CD4-positive, alpha-beta T cell treated with Interferon gamma for 1 hour (primary cell): ENCODE measurements at regions not wholly inside any gene's neighbourhood (a gene's known extent, or its start where the extent isn't known, plus 50 kb on each side); places are given as distances from the start of the nearest gene placed in this dataset.

Source experiments
- DNase-seq: peaks from one replicate; pipeline ENCODE4 v3.0.0-alpha.2; 2020

DNA sequence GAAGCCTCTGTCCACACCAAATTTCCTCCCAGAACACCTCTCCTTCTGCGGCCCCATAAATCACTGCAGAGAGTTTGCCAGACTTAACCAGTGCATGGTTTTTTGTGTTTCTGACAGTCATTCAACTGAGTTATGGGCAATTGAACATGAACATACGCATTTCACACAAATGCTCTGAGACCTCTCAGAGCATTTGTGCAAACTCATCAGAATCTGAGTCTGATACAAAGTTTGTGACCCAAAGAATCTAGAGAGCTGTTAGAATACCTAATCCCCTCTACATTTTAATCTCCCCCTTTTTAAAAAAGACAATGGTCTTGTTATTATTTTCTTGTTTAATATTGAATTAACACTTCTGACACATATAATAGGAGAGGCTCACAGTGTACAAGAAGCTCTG is 416.9 kb upstream of the SMARCA2 start:
- DNase-seq: no peak

DNA sequence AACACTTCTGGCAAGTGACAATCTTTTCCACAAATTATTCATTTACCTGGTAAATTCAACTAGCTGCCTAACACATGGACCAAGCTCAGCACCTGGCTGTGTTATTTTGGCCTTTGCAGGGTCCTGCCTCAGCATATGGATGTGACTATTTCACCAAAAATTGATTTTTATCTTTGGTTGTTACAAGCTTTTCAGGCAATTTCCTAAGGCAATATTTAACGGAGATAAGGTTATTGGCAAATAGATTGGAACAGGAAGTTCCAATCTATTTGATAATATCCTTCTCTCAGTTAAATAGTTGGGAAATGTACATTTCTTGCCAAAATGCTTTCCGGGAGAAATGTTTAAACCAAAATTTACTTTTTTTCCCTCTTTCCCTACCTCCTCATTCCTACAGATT is 415.2 kb upstream of the SMARCA2 start:
- no peak for DNase-seq

DNA sequence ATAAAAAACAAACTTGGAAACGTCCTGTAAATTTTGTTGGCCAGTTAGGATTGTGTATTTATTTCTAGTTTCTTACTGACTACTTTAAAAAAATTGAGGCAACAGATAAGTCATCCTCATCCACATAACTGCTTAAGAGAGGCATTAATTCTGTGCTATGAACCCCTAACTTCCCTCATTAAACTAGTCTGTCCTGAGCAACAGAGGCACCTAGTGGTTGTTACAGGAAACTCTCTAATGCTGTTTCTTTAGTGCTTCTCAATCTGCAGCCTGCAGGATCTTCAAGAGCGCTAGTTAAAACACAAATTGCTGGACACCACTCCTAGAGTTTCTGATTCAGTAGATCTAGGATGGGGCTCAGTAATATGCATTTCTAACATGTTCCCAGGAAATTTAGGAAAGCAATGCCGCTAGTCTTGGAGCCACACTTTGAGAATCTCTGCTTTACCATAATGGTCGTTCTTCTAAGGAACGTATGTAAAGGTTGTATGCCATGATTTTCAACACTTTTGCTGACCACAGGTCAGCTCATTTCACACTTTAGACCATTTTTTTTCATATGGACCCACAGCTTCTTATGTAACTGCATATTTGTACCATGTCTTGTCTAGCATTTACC is 410.1 kb upstream of the SMARCA2 start:
- no peak for DNase-seq

DNA sequence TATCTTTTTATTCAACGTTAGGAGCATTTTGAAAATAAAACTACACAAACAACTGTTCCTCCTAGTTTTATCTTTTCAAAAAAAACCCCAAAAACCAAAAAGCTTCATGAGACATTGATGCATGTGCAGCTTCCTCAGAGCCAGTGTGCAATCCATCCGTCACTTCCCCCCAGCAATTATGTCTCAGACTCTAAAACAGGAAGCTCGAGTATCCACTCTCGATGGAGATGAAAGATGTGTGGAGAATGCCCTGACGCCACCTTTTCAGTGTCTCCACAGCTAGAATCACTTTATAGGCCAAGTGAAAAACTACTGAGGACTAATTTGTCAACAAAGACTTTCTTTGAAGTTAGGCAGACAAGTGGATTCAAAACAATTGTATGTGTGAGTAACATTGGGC is 408.9 kb upstream of the SMARCA2 start:
- DNase-seq: no peak

DNA sequence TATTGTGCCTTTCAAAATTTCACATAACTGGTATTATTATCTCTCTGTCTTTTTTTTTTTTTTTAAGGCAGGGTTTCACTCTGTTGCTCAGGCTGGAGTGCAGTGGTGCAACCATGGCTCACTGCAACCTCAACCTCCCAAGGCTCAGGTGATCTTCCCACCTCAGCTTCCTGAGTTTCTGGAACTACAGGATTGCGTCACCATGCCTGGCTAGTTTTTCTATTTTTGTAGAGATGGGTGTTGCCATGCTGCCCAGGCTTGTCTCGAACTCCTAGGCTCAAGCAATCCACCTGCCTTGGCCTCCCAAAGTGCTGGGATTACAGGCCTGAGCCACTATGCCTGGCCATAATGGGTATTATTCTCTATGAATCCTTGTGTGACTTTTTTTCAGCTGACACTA is 402.3 kb upstream of the SMARCA2 start:
- DNase-seq: no peak

DNA sequence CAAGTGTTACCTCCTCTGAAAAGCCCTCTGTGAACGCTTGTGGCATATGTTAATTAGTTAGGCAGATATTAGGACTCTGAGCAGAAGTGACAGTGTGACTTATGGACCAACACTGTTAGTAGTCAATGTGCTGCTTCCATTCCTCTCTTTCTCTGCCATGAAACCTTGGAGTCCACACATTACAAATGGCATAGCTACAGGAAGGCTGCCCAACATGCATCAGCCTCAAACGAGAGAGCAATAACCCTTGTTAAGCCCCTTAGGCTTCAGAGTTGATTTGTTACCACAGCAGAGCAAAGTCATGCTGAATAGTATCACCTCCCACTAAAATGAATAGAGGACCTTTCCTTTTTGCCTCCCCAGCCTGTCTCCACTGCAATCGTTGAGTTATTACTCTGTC is 397.7 kb upstream of the SMARCA2 start:
- DNase-seq: no peak

DNA sequence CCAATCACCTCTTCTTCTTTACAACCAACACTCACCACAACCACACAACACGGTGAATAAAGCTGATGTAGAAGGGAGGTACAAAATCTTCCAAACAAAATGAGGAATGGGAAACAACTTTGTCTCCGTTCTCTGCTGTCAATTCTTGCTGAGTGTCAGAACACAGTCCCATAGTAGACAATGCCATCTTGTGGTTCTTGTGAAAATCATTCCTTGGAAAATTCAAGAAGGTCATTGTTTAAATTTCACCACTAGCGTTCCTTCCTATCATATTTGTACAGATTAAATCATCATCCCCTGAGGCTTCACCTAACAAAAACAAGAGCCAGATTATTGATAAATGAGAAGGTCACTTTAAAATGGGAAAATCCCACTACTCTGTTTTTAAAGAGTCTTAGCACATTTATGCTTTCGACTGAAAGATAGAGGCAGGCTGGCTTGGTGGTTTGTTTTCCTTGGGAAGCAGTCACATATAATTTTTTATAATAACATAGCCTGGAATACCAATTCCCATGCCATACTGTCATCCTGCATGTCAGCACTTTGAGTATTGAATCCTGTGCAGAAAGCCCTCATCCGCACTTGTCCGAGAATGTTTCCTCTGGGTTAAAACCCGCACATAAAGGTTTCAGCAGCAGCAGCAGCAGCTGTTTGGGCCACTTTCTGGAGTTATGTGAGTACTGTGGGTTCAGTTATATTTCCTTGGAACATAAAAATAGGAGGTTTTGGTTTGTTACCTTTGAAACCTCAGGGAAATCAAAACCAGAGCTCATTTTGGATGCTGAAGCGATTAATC is 395.0 kb upstream of the SMARCA2 start:
- DNase-seq: no peak

DNA sequence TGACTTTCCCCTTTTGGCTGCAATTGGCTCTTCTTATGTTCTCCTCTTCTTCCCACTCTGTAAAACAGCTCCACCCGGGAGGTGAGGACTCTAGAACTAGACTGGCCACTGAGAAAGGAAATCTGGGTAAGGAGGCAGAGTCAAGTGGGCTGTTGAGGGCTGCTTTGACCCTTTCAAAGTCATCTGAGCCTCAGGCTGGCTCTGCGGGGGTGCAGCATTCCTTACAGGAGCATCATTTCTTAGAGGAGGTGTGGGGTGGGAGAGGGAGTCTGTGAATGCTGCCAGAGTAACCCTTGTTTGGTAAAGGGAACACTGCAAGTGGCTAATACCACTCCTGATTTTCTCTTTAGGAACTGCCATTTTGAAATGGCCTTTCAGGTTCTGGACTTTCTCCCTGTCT is 377.7 kb upstream of the SMARCA2 start:
- no peak for DNase-seq

DNA sequence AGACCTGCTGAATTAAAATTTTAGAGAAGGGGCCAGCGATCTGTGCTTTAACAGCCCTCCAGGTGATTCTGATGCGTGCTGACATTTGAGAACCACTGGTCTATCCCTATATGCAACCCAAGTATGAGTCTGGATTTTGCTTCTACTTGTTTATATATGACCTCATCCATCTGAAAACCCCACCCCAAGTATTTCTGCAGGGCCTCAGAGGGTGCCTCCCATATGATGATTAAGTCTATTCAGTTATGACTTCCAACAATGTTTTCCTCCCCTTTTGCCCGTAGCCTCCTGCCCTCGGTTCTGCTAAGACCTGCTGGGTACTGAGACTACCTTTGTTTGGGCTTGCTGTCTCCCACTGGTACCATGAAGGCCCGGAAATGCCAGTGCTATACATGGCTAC is 376.0 kb upstream of the SMARCA2 start:
- DNase-seq: no peak

DNA sequence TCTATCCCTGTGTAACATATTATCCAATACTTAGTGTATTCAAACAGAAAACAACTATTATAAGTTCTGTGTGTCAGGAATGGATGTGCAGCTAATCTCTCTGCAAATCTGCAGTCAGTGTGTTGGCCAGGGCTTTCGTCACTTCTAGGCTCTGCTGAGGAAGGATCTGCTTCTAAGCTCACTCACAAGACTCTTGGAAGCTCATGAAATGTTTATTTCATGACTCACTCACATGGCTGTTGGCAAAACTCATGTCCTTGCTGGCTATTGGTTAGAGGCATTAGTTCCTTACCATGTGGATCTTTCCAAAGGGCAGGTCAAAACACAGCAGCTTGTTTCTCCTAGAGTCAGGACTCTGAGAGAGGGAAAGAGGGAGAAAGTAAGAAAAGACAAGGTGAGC is 367.4 kb upstream of the SMARCA2 start:
- DNase-seq: no peak

DNA sequence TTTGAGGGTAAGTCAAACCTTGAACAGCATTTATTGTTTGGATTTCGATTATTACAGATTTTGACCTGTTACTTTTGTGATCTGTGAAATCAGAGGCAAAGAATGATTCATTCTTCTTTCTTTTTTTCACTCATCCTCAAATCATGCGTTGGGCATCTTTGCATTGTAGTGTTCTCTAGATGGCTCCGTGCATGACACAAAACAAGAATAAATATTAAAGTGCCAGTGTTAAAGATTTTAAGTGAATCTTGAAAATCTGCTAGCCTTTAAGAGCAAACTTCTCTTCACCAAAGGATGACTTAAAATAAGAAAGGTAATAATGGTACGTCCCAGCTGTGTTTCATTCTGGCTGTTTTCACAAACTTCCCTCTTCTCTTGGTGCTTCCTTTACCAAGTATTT is 361.9 kb upstream of the SMARCA2 start:
- DNase-seq: no peak

DNA sequence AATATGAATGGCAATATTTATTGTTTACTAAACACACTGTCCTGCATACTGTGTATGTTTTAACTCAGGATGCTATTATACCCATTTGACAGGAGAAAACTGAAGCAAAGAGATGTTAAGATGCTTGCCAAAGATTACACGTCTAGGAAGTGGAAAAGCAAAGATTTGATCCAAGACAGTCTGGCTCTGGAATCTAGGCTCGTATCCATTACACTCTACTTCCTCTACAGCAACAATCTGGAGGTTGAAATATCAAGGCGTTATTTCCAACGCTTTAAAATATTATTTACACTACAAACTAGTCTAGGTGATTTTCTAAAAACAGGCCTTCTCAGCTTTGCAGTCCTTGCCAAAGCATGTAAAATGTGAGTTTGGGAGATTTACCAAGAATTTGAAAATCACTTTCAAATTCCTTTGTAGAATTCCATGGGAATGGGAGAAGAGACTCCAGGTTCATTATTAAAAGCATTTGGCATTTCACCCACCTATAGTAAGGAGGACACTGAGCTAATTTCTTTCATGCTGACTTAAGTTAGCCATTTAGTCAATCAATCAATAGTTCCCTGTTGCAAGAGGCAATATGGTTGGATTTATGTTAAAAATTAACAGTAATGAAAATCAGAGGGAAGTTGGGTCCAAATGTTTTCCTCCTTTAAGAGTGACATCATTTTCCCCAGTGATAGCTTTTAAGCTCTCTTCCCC is 356.3 kb upstream of the SMARCA2 start:
- DNase-seq: no peak

DNA sequence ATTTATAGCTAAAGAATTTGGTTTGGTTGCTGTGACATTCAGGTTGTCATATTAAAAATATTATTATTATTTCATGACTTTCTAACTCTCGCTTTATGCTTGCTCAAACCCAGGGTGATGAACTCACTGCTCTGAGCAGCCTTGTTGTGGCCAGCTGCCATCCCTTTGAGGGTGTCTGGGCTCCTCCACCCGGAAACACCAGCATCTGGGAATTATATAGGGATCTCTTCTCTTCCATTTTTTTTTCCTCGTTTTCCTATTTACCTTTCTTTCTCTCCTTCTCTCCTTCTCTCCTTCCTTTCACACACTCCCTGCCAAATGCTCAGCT is 355.8 kb upstream of the SMARCA2 start:
- no peak for DNase-seq

DNA sequence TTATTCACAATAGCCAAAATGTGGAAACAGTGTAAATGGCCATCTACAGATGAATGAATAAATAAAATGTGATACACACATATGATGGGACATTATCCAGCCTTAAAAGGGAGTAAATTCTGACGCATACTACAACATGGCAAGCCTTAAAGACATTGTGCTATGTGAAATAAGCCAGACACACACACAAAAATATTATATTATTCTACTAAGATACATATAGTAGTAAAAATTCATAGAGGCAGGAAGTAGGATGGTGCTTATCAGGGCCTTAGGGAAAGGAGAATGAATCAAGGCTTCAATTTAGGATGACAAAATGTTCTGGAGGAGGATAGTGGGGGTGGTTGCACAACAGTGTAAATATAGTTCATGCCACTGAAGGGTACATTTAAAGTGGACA is 346.7 kb upstream of the SMARCA2 start:
- DNase-seq: no peak

DNA sequence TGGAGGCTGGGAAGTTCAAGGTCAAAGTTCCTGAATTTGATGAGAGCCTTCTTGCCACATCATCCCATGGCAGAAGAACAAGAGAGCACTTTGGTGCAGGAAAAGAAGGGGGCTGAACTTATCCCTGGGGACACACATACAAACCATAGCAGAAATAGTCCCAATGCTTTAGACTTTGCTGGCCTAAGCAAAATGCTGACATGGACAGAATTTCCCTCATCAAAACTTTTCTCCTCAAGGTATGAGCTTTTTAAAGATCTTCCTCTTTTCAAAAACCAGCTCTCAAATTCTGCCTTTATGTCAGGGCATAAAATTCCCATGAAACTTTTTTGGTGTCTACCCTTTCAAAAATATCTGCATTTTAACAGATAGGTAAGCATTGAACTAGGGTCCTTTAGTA is 341.8 kb upstream of the SMARCA2 start:
- no peak for DNase-seq

DNA sequence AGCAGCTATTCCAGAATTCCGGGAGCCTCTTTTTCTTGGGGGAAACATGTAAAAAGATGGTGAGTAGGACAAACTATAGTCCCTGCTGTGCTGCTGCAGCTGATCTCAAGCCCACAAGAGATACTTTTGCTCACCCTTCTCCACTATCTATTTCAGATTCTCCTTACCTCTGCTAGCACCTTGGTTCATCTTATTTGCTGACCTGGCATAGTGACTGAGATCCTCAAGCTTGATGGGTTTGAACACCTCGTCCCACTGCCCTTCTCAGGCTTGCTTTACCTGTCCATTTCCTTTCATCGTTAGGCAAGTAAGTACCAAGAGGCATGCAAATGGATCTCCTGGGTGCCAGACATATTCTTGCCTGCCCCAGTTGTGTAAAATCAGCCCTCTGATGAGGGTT is 338.4 kb upstream of the SMARCA2 start:
- no peak for DNase-seq

DNA sequence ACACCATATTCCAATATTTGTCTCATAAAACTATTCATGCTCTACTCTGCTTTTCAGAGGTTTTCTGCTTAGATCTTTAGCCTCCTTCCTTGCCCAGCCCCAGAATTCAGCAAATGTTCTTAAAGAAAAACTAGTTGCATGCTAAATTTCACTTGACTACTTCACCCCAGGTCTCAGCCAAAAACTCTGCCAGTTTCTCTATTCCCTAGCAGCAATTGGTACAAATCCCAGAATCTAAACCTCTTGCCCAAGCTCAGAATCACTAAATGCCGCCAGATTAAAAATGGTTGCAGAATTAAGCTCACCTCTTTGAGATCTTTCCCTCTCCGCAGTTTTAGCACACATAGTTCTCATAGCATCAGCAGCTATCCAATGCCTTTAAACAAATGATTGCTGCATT is 331.2 kb upstream of the SMARCA2 start:
- DNase-seq: no peak

DNA sequence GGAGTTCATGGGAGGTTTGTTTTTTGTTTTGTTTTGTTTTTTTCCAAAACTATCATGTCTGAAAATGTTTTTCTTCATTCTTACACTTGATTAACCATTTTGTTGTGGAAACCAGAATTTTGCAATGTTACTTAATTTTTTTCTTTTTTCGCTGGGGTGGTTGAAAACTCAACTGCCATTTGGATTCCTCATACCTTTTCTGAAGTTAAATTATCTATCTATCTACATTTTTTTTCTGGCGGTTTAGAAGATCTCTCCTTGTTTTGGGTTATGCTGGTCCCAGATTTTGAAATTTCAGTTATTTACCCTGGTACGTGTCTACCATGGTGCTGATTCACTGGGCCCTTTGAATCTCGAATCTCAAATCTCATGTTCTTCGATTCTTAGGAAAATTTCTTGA is 316.2 kb upstream of the SMARCA2 start:
- DNase-seq: no peak

DNA sequence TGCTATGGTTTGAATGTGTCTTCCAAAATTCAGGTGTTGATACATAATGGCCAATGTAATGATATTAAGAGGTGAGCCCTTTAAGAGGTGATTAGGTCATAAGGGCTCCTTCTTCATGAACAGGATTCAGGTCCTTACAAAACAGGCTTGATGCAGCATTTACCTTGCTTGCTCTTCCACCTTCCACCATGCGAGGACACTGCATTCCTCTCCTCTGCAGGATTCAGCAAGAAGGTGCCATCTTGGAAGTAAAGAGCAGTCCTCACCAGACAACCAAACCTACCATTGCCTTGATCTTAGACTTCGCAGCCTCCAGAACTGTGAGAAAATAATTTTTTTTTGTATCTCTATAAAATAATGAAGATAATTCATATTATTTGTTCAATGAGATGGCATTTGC is 314.0 kb upstream of the SMARCA2 start:
- no peak for DNase-seq

DNA sequence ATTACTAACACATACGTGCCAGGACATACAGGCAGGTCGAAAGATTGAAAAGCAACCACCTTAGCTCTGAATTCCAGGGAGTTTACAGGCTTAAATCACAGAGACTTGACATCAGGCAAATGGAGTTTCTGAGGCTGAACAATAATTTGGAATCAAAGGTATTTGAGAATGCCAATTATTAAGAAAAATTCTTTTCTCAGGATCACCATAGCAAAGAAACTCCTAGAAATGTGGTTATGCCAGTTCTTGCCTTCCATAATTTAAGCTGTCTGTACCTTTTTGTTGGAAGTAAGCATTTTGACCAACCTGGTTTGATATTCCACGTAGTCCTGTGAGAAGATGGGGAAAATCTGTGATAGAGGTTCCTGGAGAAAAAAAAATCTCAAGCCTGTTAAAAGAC is 312.4 kb upstream of the SMARCA2 start:
- DNase-seq: no peak

DNA sequence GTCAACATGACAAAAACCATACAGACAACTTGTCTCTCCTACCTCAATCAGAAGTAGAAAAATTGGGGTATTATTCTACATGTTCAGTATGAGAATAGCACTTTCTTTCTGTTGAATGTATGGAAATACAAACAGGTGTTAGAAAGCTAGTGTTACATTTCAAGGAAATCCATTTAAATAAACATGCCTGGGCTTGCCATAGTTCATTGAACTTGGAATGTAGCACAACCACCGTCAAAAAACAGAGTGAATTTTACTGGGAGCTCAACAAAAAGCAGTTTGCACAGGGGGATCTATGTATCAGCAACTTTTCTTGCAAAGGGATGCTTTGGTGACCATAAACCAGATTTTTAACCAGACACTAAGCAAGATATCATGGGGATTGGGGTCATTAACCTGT is 307.9 kb upstream of the SMARCA2 start:
- DNase-seq: no peak

DNA sequence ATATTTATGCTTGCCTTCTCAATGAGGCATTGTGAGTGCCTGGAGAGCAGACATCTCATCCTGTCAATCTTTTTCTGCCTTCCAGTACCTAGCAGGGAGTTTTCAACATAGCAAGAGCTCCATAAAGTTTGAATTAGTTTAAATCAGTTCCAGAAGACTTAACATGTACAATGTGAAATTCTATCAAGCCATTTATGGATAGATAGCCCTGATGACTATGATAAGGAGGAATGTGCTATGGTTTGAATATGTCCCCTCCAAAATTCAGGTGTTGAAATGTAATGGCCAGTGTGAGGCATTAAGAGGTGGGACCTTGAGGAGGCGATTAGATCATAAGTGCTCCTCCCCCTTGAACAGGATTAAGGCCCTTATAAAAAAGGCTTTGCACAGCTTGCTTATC is 306.9 kb upstream of the SMARCA2 start:
- no peak for DNase-seq

DNA sequence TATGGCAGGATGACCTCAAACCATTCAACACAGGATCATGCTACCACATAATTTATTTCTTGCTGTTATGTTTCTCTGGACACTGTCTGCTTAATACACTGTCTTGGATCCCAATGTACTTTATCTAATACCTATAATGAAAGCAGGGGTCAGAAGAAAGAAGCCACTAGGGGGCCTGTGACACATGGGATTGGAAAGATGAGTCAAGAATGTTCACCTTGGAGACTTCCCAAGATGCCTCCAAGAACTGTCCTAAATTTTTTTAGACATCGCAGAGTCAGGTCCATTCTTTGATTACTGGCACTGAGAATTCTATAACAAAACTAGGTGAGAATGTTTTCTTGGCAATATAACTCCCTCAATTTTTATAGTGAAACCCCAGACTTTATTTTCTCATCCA is 305.8 kb upstream of the SMARCA2 start:
- DNase-seq: no peak

DNA sequence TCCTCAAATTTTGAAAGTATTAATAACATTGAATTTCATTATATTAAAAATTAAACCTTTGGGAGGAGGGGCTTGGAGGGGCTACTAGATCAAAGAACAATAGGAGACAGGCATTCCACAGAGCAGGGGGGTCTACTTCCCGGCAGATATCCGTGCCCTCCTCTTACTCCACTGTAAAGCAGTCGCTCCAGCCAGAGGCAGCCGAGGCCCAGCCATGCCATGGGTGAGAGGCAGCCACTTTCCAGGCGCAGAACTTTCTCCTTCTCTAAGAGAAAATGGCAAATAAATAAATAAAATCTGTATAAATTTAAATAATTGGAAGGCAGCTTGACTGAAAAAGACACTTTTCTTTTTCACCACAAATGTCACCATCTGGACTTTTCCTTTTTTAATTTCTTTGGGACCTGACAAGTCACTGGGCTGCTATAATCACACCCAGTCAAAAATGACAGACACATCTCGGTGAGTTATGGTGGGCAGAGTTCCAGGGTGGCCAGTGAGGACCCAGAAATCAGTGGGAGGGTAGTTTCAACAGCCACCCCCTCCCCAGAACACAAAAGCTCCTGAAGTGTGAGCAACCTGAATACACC is 302.2 kb upstream of the SMARCA2 start:
- DNase-seq: no peak
